Activated CD4-positive, alpha-beta T cell treated with anti-CD3 and anti-CD28 coated beads for 24 hours (primary cell): ENCODE measurements at regions not wholly inside any gene's neighbourhood (a gene's known extent, or its start where the extent isn't known, plus 50 kb on each side); places are given as distances from the start of the nearest gene placed in this dataset.
"Not testable (repeated sequence)": the region's sequence is repeated elsewhere in the genome, so short reads cannot be mapped to it uniquely, and the experiment has no call there.

Source experiments
- DNase-seq, 2 donors: peaks; one replicate each; pipeline ENCODE4 v3.0.0-alpha.2; 2020; ENCODE audit warnings: low read depth in 2 of 2

DNA sequence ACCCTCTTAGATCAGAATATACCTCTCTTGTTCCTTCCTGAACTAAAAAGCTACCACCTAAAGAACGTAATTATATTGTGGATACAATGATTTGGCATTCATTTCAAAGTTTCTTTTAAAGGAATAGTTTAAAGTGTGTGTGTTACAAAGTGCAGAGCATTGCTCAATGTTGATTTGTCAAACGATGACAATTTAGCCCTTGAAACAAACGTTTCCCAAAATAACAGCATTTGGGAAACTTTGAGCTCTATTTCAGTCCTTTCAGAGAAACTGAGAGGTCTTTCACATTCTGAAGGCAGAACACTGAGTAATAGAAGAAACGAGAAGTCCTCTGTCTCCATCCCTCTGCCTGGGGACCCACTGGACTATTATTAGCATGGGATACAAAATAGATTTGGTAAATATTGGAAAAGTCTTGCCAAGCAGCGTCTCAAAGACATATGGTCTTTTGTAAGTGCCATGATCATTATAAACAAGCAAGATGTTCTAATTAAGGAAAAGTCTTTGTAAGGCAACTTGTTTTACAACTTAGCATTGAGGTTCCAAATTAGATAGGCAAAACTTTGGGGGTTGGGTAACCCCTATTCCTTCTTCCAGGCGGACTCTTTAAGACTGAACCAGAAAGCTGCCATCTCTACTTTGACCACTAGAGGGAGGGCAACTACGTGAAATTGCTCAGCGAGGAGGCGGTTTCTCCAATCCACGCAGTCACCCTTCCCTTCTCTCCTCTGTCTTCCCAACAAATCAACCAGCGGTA lies 208.8 kb downstream of the RNF144B start:
- peak; percentile 31 for DNase-seq

DNA sequence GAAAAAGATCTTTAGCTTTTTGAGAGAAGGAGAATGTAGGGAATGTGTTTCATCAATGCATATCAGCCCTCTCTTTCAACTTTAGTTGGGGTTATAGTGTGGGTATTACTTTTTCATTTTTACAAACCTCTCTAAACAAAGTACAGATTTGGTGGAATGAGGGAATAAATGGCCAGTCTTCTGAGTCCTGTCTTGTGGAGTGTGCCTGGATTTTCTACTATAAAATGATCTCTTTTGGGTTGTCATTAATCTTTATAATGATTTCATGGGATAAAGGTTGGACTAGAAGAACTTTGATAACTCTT lies 209.3 kb downstream of the RNF144B start:
- no peak for DNase-seq

DNA sequence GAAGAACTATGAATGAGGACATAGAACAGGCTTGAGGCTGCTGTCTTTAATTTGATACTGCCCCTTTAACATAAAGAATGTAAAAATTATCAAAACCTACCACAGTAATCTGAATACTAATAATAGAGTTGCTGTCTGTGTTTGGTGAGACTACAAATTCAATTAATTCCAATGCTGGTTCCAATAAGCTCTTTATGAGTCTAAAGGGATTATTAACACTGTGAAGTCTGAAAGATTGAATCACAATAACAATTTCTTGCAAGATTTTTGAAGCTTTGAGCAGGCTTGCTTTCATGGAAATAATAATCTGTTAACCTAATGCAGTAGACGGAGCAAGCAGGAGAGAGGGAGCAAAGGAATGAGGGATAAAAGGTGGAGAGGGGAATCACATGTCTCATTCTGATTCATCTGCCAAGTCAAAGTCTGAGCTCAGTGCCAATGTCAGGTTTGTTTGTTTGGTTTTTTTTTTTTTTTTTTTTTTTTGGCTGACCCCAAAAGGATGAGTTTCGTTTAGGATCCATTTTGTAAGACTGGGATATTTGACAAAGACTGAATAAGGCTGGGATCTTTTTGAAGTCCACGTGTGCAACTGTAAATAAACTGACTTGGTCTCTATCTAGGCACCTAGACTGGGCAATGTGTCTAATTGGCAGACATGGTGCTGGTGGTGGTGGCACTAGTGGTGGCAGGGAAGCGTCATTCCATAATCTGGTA lies 211.6 kb downstream of the RNF144B start:
- no peak for DNase-seq

DNA sequence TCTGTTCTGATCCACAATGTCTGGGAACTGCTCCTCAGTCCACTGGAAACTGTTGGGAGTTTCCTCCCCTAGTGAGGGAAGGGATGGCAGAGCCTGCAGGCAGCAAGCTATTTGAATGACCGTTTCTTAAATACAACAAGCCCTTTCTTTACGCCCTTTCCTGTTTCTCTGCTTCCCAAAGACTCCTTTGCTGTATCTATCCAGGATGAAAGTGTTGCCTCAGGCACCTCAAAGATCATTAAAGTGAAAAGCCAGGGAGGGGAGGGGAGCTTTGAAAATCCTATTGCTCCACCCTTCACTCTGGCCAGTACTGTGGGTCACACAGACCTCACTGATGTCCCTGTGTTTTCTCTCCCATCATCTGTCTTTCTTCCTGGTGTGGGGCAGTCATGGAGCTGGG lies 213.1 kb downstream of the RNF144B start:
- no peak for DNase-seq

DNA sequence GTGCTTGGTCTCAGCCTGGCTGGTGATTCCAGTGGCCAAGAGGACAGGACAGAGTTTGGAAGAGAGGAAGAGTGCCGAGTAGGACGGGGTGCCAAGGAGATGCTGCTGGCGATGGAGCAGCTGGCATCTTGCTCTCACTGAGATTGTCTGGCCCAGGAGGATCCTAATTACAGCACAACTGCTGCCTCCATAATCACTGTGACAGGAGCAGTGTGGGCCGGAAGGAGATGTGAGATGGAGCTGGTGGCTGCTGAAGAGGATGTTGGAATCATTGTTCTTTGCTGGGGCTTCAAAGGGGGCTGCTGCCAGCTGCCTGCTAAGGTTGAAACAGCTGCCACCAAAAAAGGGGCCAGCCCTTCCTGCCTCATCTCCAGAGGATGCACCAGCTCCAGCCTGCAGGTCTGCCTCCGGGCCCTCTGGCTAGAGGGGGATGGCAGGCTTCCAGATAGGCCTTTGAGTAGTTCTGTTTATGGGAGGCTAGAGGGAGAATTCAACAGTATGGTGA lies 214.4 kb downstream of the RNF144B start:
- no peak for DNase-seq

DNA sequence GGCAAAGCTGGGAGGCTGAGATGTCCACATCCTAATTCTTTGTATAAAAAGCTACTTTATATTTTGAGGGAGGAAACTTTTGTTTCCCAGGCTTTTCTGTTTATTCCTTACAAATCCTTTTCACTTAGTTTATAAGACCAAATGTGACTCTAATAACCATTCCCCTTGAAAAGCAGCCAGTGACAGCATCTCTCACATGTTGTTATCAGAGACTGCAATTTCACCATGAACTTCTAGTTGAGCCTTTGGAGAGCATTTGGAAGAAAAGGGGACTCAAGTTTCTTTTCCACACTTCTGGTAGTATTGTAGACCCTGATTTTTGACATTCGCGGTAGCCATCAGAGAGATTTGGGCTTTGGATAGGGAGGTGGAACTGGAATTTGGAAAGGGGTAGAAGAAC lies 215.8 kb downstream of the RNF144B start:
- no peak for DNase-seq

DNA sequence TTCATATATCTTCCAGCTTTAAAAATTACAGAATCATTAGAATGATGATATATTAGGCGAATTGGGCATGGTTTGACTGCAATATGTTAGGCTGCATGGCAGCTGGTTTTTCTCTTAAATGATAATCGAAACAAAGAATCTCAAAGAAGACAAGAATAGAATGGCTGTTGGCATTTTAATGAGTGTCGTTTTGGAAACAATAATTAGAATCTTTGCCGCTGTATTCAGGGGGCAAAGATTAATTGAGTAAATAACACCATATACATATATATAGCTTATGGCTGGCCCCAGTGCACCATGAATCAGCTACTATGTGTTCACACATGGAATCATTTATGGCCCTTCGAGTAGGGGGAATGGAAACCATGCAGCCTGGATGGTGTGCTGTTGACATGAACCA lies 216.2 kb downstream of the RNF144B start:
- DNase-seq, result no peak

DNA sequence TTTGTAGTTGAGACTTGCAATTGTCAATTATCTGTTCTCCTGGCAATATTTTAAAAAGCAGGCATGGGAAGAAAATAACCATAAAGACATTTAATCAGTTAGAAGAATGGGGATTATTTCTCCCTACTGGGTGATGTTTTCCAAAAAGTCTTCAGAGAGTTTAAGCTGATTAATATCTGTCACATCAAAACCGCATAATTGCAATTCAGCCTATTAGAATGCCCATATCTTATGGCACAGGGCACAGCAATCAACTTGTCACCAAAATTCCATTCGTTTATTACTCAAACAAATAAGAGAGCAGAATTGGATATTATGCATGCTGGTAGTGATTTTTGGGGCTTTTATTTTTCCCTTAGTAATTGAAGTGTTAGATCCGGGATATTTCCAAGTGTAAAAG lies 218.7 kb downstream of the RNF144B start:
- no peak for DNase-seq

DNA sequence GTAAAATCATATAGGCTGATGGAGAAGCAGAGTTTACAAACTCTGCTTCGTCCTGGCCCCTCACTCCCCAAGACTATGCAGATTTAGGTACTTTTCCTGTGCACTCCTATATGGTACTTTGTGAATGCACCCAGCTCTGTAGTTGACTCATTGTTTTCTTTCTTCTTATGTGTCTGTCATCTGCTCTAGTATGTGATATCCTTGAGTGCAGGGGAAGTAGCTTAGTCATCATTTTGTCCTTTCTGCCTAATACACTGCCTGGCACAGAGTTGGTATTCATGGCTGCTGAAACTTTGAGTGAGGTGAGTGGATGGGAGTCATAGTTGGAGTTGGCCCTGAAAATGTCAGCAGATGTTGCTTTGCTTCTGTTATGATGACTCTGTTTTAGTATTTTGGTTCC lies 222.6 kb downstream of the RNF144B start:
- DNase-seq, result no peak

DNA sequence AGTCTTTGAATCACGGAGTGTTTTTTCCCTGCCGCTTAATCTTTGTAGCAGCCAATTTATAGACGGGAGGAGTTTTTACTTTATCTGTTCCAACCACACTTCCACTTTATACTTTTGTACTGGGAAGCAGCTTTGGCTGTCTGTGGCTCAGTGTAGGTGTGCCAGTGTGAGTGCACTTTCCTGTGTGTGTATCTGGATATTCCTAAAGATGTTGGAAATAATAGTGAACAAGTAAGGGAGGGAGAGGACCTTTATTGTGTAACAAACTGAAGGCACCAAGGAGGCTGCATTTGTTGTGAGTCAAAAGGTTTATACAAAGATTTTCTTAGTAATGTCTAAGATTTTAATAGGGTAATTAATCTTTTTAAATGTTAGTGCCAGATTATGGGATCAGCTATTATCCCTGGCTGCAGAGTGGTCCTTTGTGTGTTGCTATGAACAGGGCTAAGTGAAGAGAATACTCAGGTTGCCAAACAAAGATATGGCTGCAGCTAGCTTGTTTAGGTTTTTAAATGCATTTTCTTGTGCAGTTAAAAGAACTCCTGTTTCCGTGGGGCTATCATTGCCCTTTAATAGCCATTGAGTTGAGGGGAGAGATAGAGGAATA lies 226.3 kb downstream of the RNF144B start:
- no peak for DNase-seq

DNA sequence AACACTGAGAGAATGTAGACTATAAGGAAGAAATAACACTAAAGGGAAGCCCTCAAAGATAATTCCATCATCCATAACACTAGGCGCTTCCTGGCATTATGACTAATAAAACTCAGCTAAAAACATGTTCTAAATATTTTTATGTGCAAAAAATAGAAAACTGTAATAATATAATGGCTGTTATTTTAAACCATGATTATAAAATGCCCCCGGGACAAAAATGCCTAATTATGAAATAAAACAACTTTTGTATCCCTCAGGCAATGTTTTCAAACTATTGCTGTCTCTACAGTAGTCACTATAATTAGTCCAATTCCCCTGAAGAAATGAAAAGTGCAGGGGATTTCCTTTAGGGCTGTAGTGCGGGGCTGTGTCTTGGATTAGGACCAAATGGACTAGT lies 242.4 kb downstream of the RNF144B start:
- no peak for DNase-seq

DNA sequence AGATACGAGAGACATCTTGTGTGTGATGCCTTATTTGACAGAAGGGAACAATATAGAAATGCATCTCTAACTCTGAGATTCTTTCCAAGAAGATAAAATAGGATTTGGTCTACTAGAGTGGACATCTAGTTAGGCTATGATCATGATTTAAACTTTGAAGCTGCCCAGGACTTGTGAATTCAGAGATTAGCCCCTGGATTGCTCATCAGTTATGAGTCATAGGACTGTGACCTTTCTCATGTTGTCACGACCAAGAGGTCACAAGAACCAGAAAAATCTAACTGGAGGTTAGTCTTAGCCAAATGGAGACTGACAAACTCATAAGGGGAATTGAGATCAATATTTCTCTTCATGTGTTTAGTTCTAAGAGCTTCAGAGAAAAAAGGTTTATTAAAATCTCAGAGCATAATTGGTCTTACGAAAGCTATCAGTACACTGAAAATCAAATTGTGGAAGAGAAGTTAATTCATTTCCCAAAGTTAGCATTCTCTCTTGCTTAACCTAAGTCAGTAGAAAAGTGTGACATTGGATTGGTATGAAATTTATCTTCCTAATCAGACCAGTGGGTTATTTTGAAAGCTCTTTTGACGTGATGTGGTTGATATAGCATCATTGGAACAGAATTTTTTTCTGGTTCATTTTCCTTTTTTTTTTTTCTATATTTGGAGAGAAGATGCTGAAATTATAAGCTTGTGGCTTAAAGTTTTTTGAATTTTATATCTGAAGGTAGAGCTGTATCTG lies 245.7 kb downstream of the RNF144B start:
- DNase-seq, result no peak

DNA sequence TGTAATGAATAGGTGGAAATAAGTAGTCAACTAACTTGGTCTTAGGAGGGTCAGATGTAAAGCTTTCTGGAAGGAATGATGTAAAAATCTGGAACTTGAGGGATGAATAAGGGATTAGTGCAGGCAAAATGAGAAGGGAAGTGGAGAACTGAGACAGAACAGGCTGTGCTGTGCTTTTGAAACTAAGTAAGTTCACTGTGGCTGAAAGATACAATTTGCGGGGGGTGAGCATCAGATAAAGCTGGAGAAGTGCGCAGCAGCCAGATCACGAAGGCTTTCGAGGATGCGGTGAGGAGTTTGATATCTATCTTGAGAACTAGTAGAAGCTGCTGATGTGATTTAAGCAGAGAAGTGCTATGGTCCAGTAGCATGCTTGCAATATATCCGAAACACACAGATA lies 247.8 kb downstream of the RNF144B start:
- DNase-seq, result no peak

DNA sequence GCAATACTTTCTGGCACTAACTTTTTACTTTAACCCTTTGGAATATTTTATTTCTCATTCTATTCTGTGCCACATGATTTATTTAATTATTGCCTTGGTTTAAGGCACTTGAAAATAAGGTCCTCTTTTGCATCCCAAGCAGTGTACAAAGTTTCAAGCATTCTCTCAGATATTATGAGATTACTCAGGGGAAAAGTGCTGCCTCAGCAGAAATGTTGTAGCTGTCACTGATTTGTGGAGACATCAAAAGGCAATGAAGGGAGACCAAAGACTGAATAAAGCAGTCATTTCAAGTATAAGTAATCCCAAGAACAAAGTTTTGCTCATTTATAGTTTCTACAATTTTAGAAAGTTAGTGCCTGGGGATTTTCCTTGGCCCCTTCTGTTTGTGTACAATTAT lies 253.0 kb downstream of the RNF144B start:
- no peak for DNase-seq

DNA sequence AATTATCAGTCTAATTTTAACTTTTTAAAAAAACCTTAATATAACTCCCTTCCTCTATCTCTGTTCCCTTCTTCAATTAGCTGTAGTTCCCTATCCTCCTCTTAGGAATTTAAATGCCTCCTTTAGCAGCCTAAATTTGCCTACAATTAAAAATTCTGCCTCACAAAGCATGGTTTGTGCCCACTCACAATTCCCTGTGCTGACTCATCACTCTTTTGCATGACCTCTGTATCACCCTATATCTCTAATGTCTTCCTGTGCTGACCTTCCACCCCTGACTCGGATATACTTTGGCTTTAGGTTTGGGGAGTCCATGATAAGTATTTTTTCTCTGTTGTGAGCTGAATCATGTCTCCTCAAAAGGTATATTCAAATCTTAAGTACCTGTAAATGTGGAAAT lies 253.6 kb downstream of the RNF144B start:
- DNase-seq, result no peak

DNA sequence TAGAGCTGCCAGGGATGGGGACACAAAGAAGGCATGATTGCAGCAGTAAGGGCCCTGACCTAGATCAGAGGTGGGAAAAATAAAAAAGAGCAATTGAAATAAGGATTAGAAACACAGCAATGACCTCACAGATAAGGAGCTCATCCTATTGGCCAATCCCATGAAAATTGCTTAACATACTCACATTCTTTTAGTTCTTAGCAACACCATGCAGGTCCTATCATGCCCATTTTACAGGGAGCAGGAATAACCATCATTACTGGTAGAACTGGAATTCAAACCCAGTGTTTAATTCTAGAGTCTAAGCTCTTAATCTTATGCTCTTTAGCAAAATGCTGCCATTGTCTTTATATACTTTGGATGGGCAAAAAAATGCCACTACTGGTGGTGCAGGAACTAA lies 267.7 kb downstream of the RNF144B start:
- DNase-seq, result no peak

DNA sequence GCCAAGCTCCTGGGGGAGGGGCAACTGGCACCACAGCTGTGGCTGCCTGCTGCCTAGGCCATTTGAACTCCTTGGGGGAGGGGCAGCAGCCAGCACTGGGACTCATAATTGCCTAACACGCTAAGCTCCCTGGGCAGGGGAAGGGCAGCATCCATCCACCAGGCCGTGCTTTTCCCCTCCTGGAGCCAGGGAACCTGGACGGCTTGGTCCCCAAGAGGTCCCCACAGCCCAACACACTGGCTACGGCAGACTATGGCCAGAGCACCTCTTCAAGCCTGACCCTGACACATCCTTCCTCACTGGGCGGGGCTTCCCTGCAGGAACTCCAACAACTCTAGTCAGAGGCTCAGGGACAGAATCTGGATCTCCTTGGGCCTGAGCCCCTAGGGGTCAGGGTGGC lies 269.4 kb downstream of the RNF144B start:
- no peak for DNase-seq

DNA sequence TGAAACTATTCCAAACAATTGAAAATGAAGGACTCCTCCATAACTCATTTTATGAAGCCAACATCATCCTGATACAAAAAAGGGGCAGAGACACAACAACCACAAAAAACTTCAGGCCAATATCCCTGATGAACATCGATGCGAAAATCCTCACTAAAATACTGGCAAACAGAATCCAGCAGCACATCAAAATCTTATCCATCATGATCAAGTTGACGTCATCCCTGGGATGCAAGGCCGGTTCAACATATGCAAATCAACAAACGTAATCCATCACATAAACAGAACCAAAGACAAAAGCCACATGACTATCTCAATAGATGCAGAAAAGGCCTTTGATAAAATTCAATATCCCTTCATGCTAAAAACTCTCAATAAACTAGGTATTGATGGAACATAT lies 272.8 kb downstream of the RNF144B start:
- not testable (repeated sequence) for DNase-seq

DNA sequence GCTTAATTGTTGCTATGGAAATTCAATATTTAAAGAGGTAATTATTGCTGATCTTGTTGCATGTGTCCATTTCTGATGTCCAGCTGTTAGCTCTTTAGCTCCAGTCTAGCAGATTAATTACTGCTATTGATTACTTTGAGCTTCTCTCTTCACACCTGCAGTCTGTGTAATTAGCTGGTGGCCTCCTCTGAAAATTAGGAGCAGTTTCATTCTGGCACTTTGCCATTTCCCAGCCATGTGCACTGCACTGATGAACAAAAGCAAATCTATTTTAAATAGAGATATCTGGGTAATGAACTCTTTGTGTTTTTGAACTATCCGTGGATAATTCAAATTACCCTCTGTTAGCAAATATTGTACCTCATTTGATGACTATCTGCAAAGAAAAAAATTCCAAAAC lies 275.9 kb downstream of the RNF144B start:
- no peak for DNase-seq

DNA sequence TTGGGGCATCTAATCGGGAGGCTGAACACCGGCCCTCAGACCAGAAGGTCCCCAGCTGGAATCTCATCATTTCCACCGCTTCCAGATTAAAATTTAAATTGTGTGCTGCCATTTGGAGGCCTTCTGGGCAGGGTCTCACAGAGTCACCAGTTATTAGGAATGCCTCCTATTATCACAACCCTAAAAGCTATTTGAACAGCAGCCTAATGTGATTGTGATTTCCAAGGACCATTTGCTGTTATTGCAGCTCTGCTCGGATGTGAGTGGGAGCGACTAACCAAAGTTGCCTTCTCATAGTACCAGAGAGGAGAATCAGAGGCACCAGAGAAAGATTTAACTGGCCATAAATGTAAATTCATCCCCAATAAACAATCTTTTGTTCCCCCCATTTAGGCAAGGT lies 277.3 kb downstream of the RNF144B start:
- DNase-seq, result no peak

DNA sequence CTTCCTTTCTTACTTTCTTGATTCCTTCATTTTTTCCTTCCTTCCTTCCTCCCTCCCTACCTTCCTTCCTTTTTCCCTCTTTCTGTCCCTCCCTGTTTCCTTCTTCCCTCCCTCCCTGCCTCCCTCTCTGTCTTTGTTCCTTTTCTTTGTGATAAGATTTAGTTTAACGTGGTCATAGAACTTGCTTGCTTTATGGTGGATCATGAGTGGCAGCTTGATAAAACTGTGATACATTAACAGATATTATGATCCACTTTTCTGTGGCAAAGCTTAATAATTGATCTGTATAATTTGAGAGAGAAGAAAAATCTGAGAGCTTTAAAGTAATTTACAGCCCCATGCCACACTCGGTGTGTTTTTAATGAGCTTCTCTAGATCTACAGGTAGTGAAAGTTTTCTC lies 280.5 kb downstream of the RNF144B start:
- no peak for DNase-seq

DNA sequence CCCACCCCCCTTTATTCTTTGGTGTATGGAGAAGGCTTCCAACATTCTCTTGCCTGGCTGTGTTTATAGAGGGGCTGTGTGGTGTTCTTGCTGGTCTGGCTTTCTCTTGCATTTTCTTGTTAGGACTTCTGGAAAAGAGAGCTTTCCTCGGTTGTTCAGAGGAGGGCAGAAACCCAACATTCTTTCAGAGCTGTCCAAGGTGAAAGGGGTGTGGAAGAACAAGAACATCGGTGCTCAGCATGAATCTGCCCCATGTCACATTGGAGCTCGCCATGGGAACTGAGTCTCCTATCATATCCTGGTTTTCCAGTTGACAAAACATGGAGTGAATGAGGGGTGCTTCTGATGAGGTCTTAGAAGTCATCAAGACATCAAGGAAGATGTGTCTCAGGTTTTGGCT lies 281.8 kb downstream of the RNF144B start:
- DNase-seq, result no peak

DNA sequence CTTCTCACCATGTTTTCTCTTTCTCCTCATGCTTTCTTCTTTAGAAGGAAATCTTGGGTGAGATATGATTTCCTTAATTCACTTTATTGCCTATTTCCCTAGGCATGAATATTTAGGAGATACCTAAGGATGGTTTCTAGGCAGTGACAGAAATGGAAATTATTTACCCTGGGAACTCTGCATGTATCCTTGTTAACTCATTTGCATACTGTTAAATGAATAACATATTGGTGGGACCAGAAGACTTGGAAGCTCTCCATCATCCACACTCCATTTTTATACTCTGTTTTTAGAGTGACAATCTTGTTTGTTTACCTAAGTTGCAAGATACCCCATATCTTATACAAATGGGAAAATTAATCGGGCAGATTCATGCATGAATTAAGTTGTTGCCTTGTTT lies 285.7 kb downstream of the RNF144B start:
- DNase-seq, result no peak
